H1 (cell line): ENCODE measurements at regions not wholly inside any gene's neighbourhood (a gene's known extent, or its start where the extent isn't known, plus 50 kb on each side); places are given as distances from the start of the nearest gene placed in this dataset.

ENCODE experiments used
- CTCF ChIA-PET: fragments of 300-600 bp; sonication (Branson Sonifier 250); formaldehyde crosslinking; loops from one replicate; lab custom pipeline; 2021; ENCODE audit not compliant: partially characterized antibody; lab: Charles Lee
- POLR2A ChIA-PET: fragments of 300-600 bp; sonication (Branson Sonifier 250); formaldehyde crosslinking; loops from one replicate; lab custom pipeline; 2021; ENCODE audit warnings: inconsistent platforms; ENCODE audit not compliant: partially characterized antibody; lab: Charles Lee
- DNase-seq, 2 experiments: peaks; one replicate each; pipeline versions ENCODE4 v3.0.0 to v3.0.0-alpha.2; 2010 to 2022; ENCODE audit warnings: low spot score in 2 of 2, low read depth in 1 of 2, mixed read lengths in 1 of 2
- FAIRE-seq: peaks from 2 replicates; lab custom pipeline; 2011; peaks lifted over from hg19 to GRCh38; lab: Jason Lieb, UNC
- H2AFZ ChIP-seq: 2 replicates; pipeline ENCODE4 v1.8.1; 2012; ENCODE audit warnings: low read length, inconsistent platforms
- H2AK5ac ChIP-seq: 2 replicates; pipeline ENCODE4 v1.6.1; 2013; ENCODE audit warnings: low read depth, low read length
- H2BK120ac ChIP-seq: replicated peaks from 2 replicates; pipeline ENCODE3; 2013; ENCODE audit warnings: low read depth, low read length, inconsistent platforms
- H2BK12ac ChIP-seq: 2 replicates; pipeline ENCODE4 v1.6.1; 2013; ENCODE audit warnings: low read depth, low read length
- H2BK15ac ChIP-seq: 2 replicates; pipeline ENCODE4 v1.6.1; 2013; ENCODE audit warnings: low read length
- H2BK20ac ChIP-seq: 2 replicates; pipeline ENCODE4 v1.6.1; 2013; ENCODE audit warnings: low read length
- H2BK5ac ChIP-seq: 2 replicates; pipeline ENCODE4 v1.6.1; 2013; ENCODE audit warnings: low read depth, low read length
- H3K14ac ChIP-seq: 2 replicates; pipeline ENCODE4 v1.6.1; 2013; ENCODE audit warnings: inconsistent platforms; ENCODE audit not compliant: insufficient read length
- H3K18ac ChIP-seq: 2 replicates; pipeline ENCODE4 v1.6.1; 2013; ENCODE audit warnings: low read length; ENCODE audit errors: extremely low read depth
- H3K23ac ChIP-seq: 2 replicates; pipeline ENCODE4 v1.6.1; 2013; ENCODE audit warnings: inconsistent platforms; ENCODE audit not compliant: insufficient read length
- H3K23me2 ChIP-seq: 2 replicates; pipeline ENCODE4 v1.6.1; 2013; ENCODE audit warnings: low read depth, low read length
- H3K27ac ChIP-seq: 2 replicates; pipeline ENCODE4 v1.6.1; 2011; ENCODE audit warnings: low read depth, low read length, inconsistent platforms
- H3K27me3 ChIP-seq, 4 experiments: replicated peaks in 1 of 4; 1 replicate in 1 of 4; 2 replicates in 3 of 4; pipeline versions ENCODE4 v1.6.1 to v1.8.1; 2011 to 2013; ENCODE audit warnings: low read length in 3 of 4, mild to moderate bottlenecking in 3 of 4, inconsistent platforms in 2 of 4, mixed read lengths in 2 of 4, moderate library complexity in 1 of 4; ENCODE audit not compliant: control insufficient read depth in 3 of 4, insufficient read depth in 3 of 4; ENCODE audit errors: extremely low read depth in 1 of 4
- H3K36me3 ChIP-seq, 4 experiments: 2 replicates each; pipeline versions ENCODE4 v1.6.1 to v1.8.1; 2011 to 2013; ENCODE audit warnings: mild to moderate bottlenecking in 4 of 4, low read length in 3 of 4, moderate library complexity in 2 of 4, control low read depth in 1 of 4, inconsistent platforms in 1 of 4; ENCODE audit not compliant: insufficient read depth in 4 of 4, control insufficient read depth in 2 of 4
- H3K4ac ChIP-seq: replicated peaks from 2 replicates; pipeline ENCODE3; 2013; ENCODE audit warnings: low read length, low read depth, mixed read lengths, inconsistent platforms; ENCODE audit not compliant: insufficient read length
- H3K4me1 ChIP-seq, 4 experiments: replicated peaks in 1 of 4; 1 replicate in 1 of 4; 2 replicates in 3 of 4; pipeline versions ENCODE4 v1.6.1 to v1.8.1; 2011 to 2013; ENCODE audit warnings: low read length in 3 of 4, inconsistent platforms in 2 of 4, mixed read lengths in 1 of 4; ENCODE audit not compliant: insufficient read depth in 4 of 4, control insufficient read depth in 3 of 4
- H3K4me2 ChIP-seq, 2 experiments: 2 replicates each; pipeline versions ENCODE4 v1.6.1 to v1.8.1; 2011 to 2013; ENCODE audit warnings: low read depth in 2 of 2, low read length in 2 of 2, control low read depth in 1 of 2, inconsistent platforms in 1 of 2, mild to moderate bottlenecking in 1 of 2; ENCODE audit not compliant: insufficient read depth in 1 of 2
- H3K4me3 ChIP-seq, 4 experiments: fragments of 200-600, 300-600 bp in 1 of 4; sonication (generic), shearing (Covaris generic), sonication (Bioruptor Twin) in 1 of 4; 2 replicates each; pipeline versions ENCODE4 v1.5.1 to v1.8.1; 2011 to 2016; ENCODE audit warnings: low read length in 4 of 4, low read depth in 3 of 4, control low read depth in 2 of 4, inconsistent platforms in 2 of 4, mild to moderate bottlenecking in 2 of 4, mixed read lengths in 1 of 4, moderate library complexity in 1 of 4; ENCODE audit not compliant: insufficient read depth in 2 of 4; ENCODE audit errors: extremely low read depth in 1 of 4
- H3K56ac ChIP-seq: replicated peaks from 2 replicates; pipeline ENCODE3; 2013; ENCODE audit warnings: low read depth, mild to moderate bottlenecking, mixed read lengths, low read length, inconsistent platforms; ENCODE audit not compliant: insufficient read length
- H3K79me1 ChIP-seq: 2 replicates; pipeline ENCODE4 v1.6.1; 2013; ENCODE audit warnings: low read depth, low read length, control low read depth
- H3K79me2 ChIP-seq, 2 experiments: 2 replicates each; pipeline versions ENCODE4 v1.6.1 to v1.8.1; 2012 to 2013; ENCODE audit warnings: low read length in 2 of 2, mild to moderate bottlenecking in 2 of 2, inconsistent platforms in 1 of 2; ENCODE audit not compliant: insufficient read depth in 2 of 2, control insufficient read depth in 1 of 2
- H3K9ac ChIP-seq, 4 experiments: replicated peaks in 1 of 4; 1 replicate in 1 of 4; 2 replicates in 3 of 4; pipeline versions ENCODE4 v1.6.1 to v1.8.1; 2011 to 2013; ENCODE audit warnings: low read depth in 3 of 4, low read length in 3 of 4, control low read depth in 2 of 4, mild to moderate bottlenecking in 2 of 4, moderate library complexity in 2 of 4, inconsistent platforms in 1 of 4; ENCODE audit errors: extremely low read depth in 1 of 4
- H3K9me3 ChIP-seq, 2 experiments: 2 replicates each; pipeline versions ENCODE4 v1.6.1 to v1.8.1; 2012 to 2013; ENCODE audit warnings: mild to moderate bottlenecking in 2 of 2, moderate library complexity in 2 of 2, control low read depth in 1 of 2, inconsistent platforms in 1 of 2, low read depth in 1 of 2, low read length in 1 of 2, mixed read lengths in 1 of 2; ENCODE audit not compliant: insufficient read depth in 2 of 2
- H4K20me1 ChIP-seq, 2 experiments: replicated peaks in 1 of 2; 2 replicates each; pipeline versions ENCODE3 to v1.8.1; 2011 to 2013; ENCODE audit warnings: inconsistent platforms in 2 of 2, low read length in 2 of 2, mild to moderate bottlenecking in 1 of 2; ENCODE audit not compliant: insufficient read depth in 2 of 2, control insufficient read depth in 1 of 2
- H4K5ac ChIP-seq: 2 replicates; pipeline ENCODE4 v1.6.1; 2013; ENCODE audit warnings: low read length, low read depth, mixed read lengths, inconsistent platforms; ENCODE audit not compliant: insufficient read length
- H4K8ac ChIP-seq: 2 replicates; pipeline ENCODE4 v1.8.0; 2013; ENCODE audit warnings: mild to moderate bottlenecking, moderate library complexity, low read length, inconsistent platforms; ENCODE audit not compliant: insufficient read depth; ENCODE audit errors: extremely low read depth
- H4K91ac ChIP-seq: replicated peaks from 2 replicates; pipeline ENCODE3; 2013; ENCODE audit warnings: low read length, mixed read lengths, inconsistent platforms; ENCODE audit not compliant: insufficient read length
- CHD1 ChIP-seq: IDR thresholded peaks from 2 replicates; pipeline ENCODE4 v1.6.1; 2012; ENCODE audit warnings: low read depth, low read length, improper control_type of control experiment
- POU5F1 ChIP-seq: IDR thresholded peaks from 2 replicates; pipeline ENCODE4 v1.6.1; 2011; ENCODE audit warnings: low read depth, mild to moderate bottlenecking, low read length, moderate library complexity
- RFX5 ChIP-seq: IDR thresholded peaks from 2 replicates; pipeline ENCODE4 v1.6.1; 2011; ENCODE audit warnings: low read depth, low read length, improper control_type of control experiment, borderline replicate concordance
- SP4 ChIP-seq: IDR thresholded peaks from 2 replicates; pipeline ENCODE4 v1.6.1; 2012; ENCODE audit warnings: low read length, inconsistent platforms
- TAF1 ChIP-seq: IDR thresholded peaks from 2 replicates; pipeline ENCODE4 v1.6.1; 2011; ENCODE audit warnings: mild to moderate bottlenecking, low read depth, low read length
- WGBS, 2 experiments: shearing (Covaris generic) in 1 of 2; methylation state at CpG; one replicate each; pipeline versions ENCODE4 v1.1.6 to v1.1.7; 2013 to 2015; ENCODE audit warnings: low lambda C conversion rate in 2 of 2, mixed read lengths in 2 of 2, inconsistent platforms in 1 of 2, low coverage in 1 of 2, missing lambda C conversion rate in 1 of 2; ENCODE audit not compliant: insufficient replicate concordance in 2 of 2, insufficient coverage in 1 of 2, insufficient read length in 1 of 2; ENCODE audit errors: extremely low coverage in 1 of 2, missing lambda C conversion rate in 1 of 2; 5-methylcytosine and 5-hydroxymethylcytosine counted together
- TF ChIP-seq, protein P1 (sequence below): IDR thresholded peaks from 2 replicates; pipeline ENCODE4 v1.6.1; 2011; ENCODE audit warnings: low read depth, mild to moderate bottlenecking, low read length; ENCODE audit not compliant: insufficient read depth

DNA sequence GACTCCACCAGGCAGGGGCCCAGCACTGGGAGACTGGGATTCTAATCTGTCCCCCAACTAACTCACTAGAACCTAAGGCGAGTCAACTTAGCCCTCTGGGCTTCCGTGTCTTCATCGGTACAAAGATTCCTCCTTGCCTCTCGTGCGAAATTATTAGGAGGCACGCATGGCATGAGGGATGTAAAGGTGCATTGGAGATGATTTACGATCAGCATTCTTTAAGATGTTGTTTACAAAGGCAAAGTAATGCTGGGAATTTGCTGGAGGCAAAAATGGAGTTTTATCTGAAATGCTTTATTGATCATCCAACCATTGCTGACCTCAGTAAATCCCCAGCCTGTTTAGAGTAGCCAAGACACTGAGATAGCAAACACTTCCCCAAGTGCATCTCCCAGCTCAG is 171.8 kb upstream of the KLHL29 start:
- Histone ChIP-seq H3K4me1 (no peaks in the 10 kb centered on the region; a peak in 1 of 7 replicates), H3K23me2 (no peaks in the 10 kb centered on the region), H4K20me1 (no peaks in the 10 kb centered on the region), H2BK20ac (no peak overlapping the region), H3K9ac (no peak overlapping the region), H3K18ac (no peak overlapping the region), H2BK15ac (no peak overlapping the region), H3K23ac (no peak overlapping the region), H2BK5ac (no peak overlapping the region), H2BK12ac (no peak overlapping the region), H4K8ac (no peak overlapping the region), H2AFZ (no peak overlapping the region), H2BK120ac (no peak overlapping the region), H3K4me3 (no peak overlapping the region), H3K27me3 (no peaks in the 10 kb centered on the region; a peak in 1 of 7 replicates), H3K56ac (no peak overlapping the region), H3K4me2 (no peak overlapping the region), H3K27ac (no peak overlapping the region), H2AK5ac (no peak overlapping the region), H3K14ac (no peak overlapping the region), H4K5ac (no peak overlapping the region), H3K4ac (no peak overlapping the region), H3K79me2 (no peaks in the 10 kb centered on the region), H3K9me3 (no peaks in the 10 kb centered on the region), H4K91ac (no peak overlapping the region), H3K79me1 (no peaks in the 10 kb centered on the region), H3K36me3 (no peaks in the 10 kb centered on the region)
- FAIRE-seq (no peak), DNase-seq (no peak)
- WGBS, 2 experiments = 95% methylated on average over 7 of the region's 7 CpGs; no CpG with 5 or more reads in 1 of the 2 experiments
- CTCF ChIA-PET = interaction anchor here (1.0 to 1.9 kb wide), 4 partner anchors 9 to 420 kb away, joined by 3 to 5 read pairs (median 4); no protein-coding TSS in a partner anchor
- POLR2A ChIA-PET = no interaction called here
- TF ChIP-seq TAF1 = no peak
- TF ChIP-seq POU5F1 = no peak
- no peak for TF ChIP-seq SP4
- no peak for TF ChIP-seq CHD1
- no peak for TF ChIP-seq RFX5
- TF ChIP-seq, protein P1, sequence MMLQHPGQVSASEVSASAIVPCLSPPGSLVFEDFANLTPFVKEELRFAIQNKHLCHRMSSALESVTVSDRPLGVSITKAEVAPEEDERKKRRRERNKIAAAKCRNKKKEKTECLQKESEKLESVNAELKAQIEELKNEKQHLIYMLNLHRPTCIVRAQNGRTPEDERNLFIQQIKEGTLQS = no peak
